ENCODE measurements at regions not wholly inside any gene's neighbourhood (a gene's known extent, or its start where the extent isn't known, plus 50 kb on each side); places are given as distances from the start of the nearest gene placed in this dataset.

GRCh38 chr12:39227218-39227617 lies 215.7 kb downstream of the KIF21A start:
- Histone ChIP-seq H3K27me3 (ENCODE audit: low read depth) (no peaks in the 10 kb centered on the region), H3K36me3 (no peaks in the 10 kb centered on the region), H3K4me3 (no peak overlapping the region), H3K4me1 (no peaks in the 10 kb centered on the region), H3K27ac (replicated peaks) (no peak overlapping the region), H3K9me3 (replicated peaks) (peaks cover 26% of the 10 kb centered on the region)
- TF ChIP-seq CTCF (IDR thresholded peaks at IDR 0.05; ENCODE audit: borderline replicate concordance), result no peak
- DNase-seq, result no peak
- intact Hi-C loops (cut with micrococcal nuclease), result no loop called here

- no peak for TF ChIP-seq CTCF (IDR thresholded peaks at IDR 0.05; ENCODE audit: borderline replicate concordance)
- intact Hi-C loops (cut with micrococcal nuclease), result no loop called here
These were observed 217.9 kb downstream of the KIF21A start for GRCh38 chr12:39224971-39225370.

GRCh38 chr12:39205969-39206368 lies 237.0 kb downstream of the KIF21A start:
- H3K4me1 ChIP-seq, result no peaks in the 10 kb centered on the region
- no peak overlapping the region for H3K27ac ChIP-seq (replicated peaks)
- H3K36me3 ChIP-seq, result no peaks in the 10 kb centered on the region
- H3K9me3 ChIP-seq (replicated peaks), result peaks cover 44% of the 10 kb centered on the region
- H3K27me3 ChIP-seq (ENCODE audit: low read depth), result no peaks in the 10 kb centered on the region
- intact Hi-C loops (cut with micrococcal nuclease), result no loop called here
- no peak for DNase-seq
- no peak overlapping the region for H3K4me3 ChIP-seq
- TF ChIP-seq CTCF (IDR thresholded peaks at IDR 0.05; ENCODE audit: borderline replicate concordance), result no peak

More at GRCh38 chr12:39224971-39225370, 217.9 kb downstream of the KIF21A start:
- Histone ChIP-seq H3K9me3 (replicated peaks) (peaks cover 26% of the 10 kb centered on the region), H3K36me3 (no peaks in the 10 kb centered on the region), H3K4me3 (no peak overlapping the region), H3K27me3 (ENCODE audit: low read depth) (no peaks in the 10 kb centered on the region), H3K27ac (replicated peaks) (no peak overlapping the region), H3K4me1 (no peaks in the 10 kb centered on the region)
- DNase-seq, result no peak

GRCh38 chr12:39199351-39199750 lies 243.6 kb downstream of the KIF21A start:
- H3K27me3 ChIP-seq (ENCODE audit: low read depth), result no peaks in the 10 kb centered on the region
- intact Hi-C loops (cut with micrococcal nuclease), result no loop called here

GRCh38 chr12:39188689-39189088 lies 254.2 kb downstream of the KIF21A start:
- H3K27me3 ChIP-seq (ENCODE audit: low read depth), result no peaks in the 10 kb centered on the region
- no peaks in the 10 kb centered on the region for H3K36me3 ChIP-seq
- H3K4me3 ChIP-seq, result no peak overlapping the region
- TF ChIP-seq CTCF (IDR thresholded peaks at IDR 0.05; ENCODE audit: borderline replicate concordance), result no peak
- intact Hi-C loops (cut with micrococcal nuclease), result no loop called here
- no peak for DNase-seq
- no peaks in the 10 kb centered on the region for H3K9me3 ChIP-seq (replicated peaks)
- no peak overlapping the region for H3K27ac ChIP-seq (replicated peaks)
- no peaks in the 10 kb centered on the region for H3K4me1 ChIP-seq

More at GRCh38 chr12:39199351-39199750, 243.6 kb downstream of the KIF21A start:
- DNase-seq, result no peak
- H3K36me3 ChIP-seq, result no peaks in the 10 kb centered on the region
- peaks cover 22% of the 10 kb centered on the region for H3K9me3 ChIP-seq (replicated peaks)
- no peaks in the 10 kb centered on the region for H3K4me1 ChIP-seq
- no peak for TF ChIP-seq CTCF (IDR thresholded peaks at IDR 0.05; ENCODE audit: borderline replicate concordance)
- no peak overlapping the region for H3K27ac ChIP-seq (replicated peaks)
- no peak overlapping the region for H3K4me3 ChIP-seq

- no peaks in the 10 kb centered on the region for H3K9me3 ChIP-seq (replicated peaks)
- no peak overlapping the region for H3K27ac ChIP-seq (replicated peaks)
- no peaks in the 10 kb centered on the region for H3K27me3 ChIP-seq (ENCODE audit: low read depth)
- intact Hi-C loops (cut with micrococcal nuclease), result no loop called here
- no peak for DNase-seq
- H3K4me3 ChIP-seq, result no peak overlapping the region
- no peaks in the 10 kb centered on the region for H3K4me1 ChIP-seq
- H3K36me3 ChIP-seq, result no peaks in the 10 kb centered on the region
- TF ChIP-seq CTCF (IDR thresholded peaks at IDR 0.05; ENCODE audit: borderline replicate concordance), result no peak
These were observed 256.2 kb downstream of the KIF21A start for GRCh38 chr12:39186744-39187143.
